Breast epithelium (tissue), 4 donors: ENCODE measurements at regions not wholly inside any gene's neighbourhood (a gene's known extent, or its start where the extent isn't known, plus 50 kb on each side); places are given as distances from the start of the nearest gene placed in this dataset.

ENCODE experiments used
- DNase-seq, 2 donors: peaks; one replicate each; pipeline ENCODE4 v3.0.0-alpha.2; 2019; ENCODE audit warnings: low spot score in 2 of 2
- H3K27ac ChIP-seq, 2 donors: fragments of 200-600 bp; sonication (generic) in 1 of 2; one replicate each; pipeline ENCODE4 v1.5.1; 2016 to 2019; ENCODE audit warnings: mild to moderate bottlenecking in 1 of 2
- H3K27me3 ChIP-seq, 2 donors: fragments of 200-600 bp; sonication (generic) in 1 of 2; one replicate each; pipeline versions ENCODE4 v1.5.1 to v1.6.0; 2017 to 2019; ENCODE audit warnings: control low read depth in 1 of 2, mild to moderate bottlenecking in 1 of 2
- H3K36me3 ChIP-seq: fragments of 200-600 bp; one replicate; pipeline ENCODE4 v1.5.1; 2019
- H3K4me1 ChIP-seq, 2 donors: fragments of 200-600 bp; sonication (generic); one replicate each; pipeline ENCODE4 v1.5.1; 2016 to 2019; ENCODE audit warnings: control low read depth in 1 of 2
- H3K4me3 ChIP-seq, 3 donors: fragments of 200-600 bp; sonication (generic); 1 replicate in 2 of 3; 2 replicates in 1 of 3; pipeline ENCODE4 v1.5.1; 2016 to 2019; ENCODE audit warnings: mild to moderate bottlenecking in 3 of 3, moderate library complexity in 2 of 3
- H3K9me3 ChIP-seq, 2 donors: fragments of 200-600 bp; sonication (generic) in 1 of 2; one replicate each; pipeline ENCODE4 v1.5.1; 2016 to 2019; ENCODE audit warnings: control low read depth in 1 of 2
- POLR2A ChIP-seq: fragments of 450-650 bp; IDR thresholded peaks from one replicate; pipeline ENCODE4 v1.6.1; 2016; ENCODE audit warnings: antibody characterized with exemption, mild to moderate bottlenecking, moderate library complexity
- POLR2AphosphoS5 ChIP-seq, 3 donors: sonication (generic); formaldehyde crosslinking; IDR thresholded peaks; one replicate each; pipeline ENCODE4 v1.6.1; 2017; ENCODE audit warnings: antibody characterized with exemption in 3 of 3
- intact Hi-C: fragments of 100-400 bp; cut with DNase I; formaldehyde crosslinking; loops from one replicate; pipeline ENCODE4 v1.15.1; 2023; ENCODE audit warnings: low total_unique reads
- TF ChIP-seq, protein P1 (sequence below), 3 donors: fragments of 450-650 bp; IDR thresholded peaks; one replicate each; pipeline ENCODE4 v1.5.1; 2016 to 2017; ENCODE audit warnings: antibody characterized with exemption in 3 of 3, mild to moderate bottlenecking in 3 of 3, moderate library complexity in 3 of 3

DNA sequence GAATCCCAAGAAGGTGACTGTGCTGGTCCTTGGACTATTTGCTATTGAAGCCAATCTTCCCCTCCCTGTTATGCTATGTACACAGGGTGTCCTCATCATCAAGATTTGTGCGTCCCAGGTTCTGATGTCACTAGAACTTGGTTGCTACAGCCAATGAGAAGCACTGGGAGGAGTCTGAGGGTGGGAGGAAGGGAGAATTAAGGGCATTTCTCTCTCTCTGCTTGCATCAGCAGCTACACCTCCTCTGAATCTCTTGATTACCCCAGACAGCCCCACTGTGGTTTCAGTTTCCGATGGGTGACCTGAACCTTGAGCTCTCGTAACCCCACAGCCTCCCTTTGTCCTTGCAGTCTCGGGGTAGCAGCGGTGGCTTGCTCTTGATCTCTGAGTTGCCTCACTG lies 212.4 kb upstream of the SESN3 start:
- H3K27ac ChIP-seq: no peak overlapping the region
- H3K36me3 ChIP-seq: no peaks in the 10 kb centered on the region
- no peak for TF ChIP-seq POLR2AphosphoS5 (IDR thresholded peaks at IDR 0.05)
- TF ChIP-seq POLR2A: no peak
- TF ChIP-seq, protein P1, sequence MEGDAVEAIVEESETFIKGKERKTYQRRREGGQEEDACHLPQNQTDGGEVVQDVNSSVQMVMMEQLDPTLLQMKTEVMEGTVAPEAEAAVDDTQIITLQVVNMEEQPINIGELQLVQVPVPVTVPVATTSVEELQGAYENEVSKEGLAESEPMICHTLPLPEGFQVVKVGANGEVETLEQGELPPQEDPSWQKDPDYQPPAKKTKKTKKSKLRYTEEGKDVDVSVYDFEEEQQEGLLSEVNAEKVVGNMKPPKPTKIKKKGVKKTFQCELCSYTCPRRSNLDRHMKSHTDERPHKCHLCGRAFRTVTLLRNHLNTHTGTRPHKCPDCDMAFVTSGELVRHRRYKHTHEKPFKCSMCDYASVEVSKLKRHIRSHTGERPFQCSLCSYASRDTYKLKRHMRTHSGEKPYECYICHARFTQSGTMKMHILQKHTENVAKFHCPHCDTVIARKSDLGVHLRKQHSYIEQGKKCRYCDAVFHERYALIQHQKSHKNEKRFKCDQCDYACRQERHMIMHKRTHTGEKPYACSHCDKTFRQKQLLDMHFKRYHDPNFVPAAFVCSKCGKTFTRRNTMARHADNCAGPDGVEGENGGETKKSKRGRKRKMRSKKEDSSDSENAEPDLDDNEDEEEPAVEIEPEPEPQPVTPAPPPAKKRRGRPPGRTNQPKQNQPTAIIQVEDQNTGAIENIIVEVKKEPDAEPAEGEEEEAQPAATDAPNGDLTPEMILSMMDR (IDR thresholded peaks at IDR 0.05): no peak
- no peaks in the 10 kb centered on the region for H3K9me3 ChIP-seq
- intact Hi-C loops: no loop called here
- H3K4me1 ChIP-seq: no peaks in the 10 kb centered on the region
- H3K4me3 ChIP-seq: no peak overlapping the region
- DNase-seq: no peak
- no peaks in the 10 kb centered on the region for H3K27me3 ChIP-seq

DNA sequence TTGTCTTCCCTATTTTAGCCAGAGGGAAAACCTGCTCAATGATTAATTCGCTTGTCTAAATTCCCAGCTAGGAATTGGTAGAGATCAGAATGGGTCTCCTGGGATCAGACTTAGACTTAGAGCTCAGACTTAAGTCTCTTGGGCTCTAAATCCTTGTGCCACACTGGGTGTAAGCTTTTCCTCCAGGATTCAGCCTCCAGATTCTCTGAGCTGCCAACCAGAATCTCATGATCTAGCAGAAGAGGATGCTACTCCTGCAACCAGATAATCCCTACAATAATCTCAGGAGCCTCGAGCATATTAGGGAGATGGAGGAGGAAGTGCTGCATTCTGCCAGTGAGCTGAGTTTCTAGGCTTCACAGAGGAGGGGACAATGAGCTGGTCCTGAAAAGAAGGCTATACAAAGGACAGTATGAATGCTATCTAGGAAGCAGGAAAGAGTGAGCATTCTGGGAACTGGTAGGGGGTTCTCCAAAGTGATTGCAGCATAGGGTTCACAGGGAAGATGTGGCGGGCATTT lies 211.6 kb upstream of the SESN3 start:
- Histone ChIP-seq H3K4me1 (no peaks in the 10 kb centered on the region), H3K36me3 (no peaks in the 10 kb centered on the region), H3K27ac (no peak overlapping the region), H3K9me3 (no peaks in the 10 kb centered on the region), H3K4me3 (no peak overlapping the region), H3K27me3 (no peaks in the 10 kb centered on the region)
- intact Hi-C loops: no loop called here
- no peak for DNase-seq
- TF ChIP-seq, protein P1 (IDR thresholded peaks at IDR 0.05): no peak
- no peak for TF ChIP-seq POLR2AphosphoS5 (IDR thresholded peaks at IDR 0.05)
- TF ChIP-seq POLR2A: no peak

GRCh38 chr11:95435628-95436353 lies 204.8 kb upstream of the SESN3 start:
- no peaks in the 10 kb centered on the region for H3K9me3 ChIP-seq
- TF ChIP-seq POLR2AphosphoS5 (IDR thresholded peaks at IDR 0.05) (no peak), POLR2A (no peak)
- TF ChIP-seq, protein P1 (IDR thresholded peaks at IDR 0.05): no peak
- intact Hi-C loops: no loop called here
- H3K4me1 ChIP-seq: no peaks in the 10 kb centered on the region
- no peak overlapping the region for H3K27ac ChIP-seq
- H3K4me3 ChIP-seq: no peak overlapping the region
- no peaks in the 10 kb centered on the region for H3K27me3 ChIP-seq
- DNase-seq: no peak
- H3K36me3 ChIP-seq: no peaks in the 10 kb centered on the region

DNA sequence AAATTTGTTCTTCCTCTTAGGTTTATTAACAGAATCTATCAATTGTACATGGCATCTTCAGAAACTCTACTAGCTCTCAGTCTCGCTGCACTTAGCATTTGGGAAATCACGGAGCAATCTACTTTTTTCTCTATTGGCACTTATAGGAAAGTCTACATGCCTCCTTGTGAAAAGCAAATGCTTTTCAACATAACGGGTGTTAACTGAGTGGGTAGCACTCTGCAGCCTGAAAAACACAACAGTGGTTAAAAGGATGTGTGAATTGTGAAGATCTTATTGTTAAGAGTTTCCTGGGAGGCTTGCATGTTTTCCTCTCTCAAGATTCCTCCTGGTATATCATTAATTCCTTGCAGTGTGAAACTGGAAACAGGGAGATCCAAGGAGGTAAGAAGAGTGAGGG lies 204.2 kb upstream of the SESN3 start:
- intact Hi-C loops: no loop called here
- Histone ChIP-seq H3K36me3 (no peaks in the 10 kb centered on the region), H3K4me1 (no peaks in the 10 kb centered on the region), H3K27me3 (no peaks in the 10 kb centered on the region), H3K4me3 (no peak overlapping the region), H3K27ac (no peak overlapping the region), H3K9me3 (no peaks in the 10 kb centered on the region)
- no peak for TF ChIP-seq POLR2AphosphoS5 (IDR thresholded peaks at IDR 0.05)
- TF ChIP-seq, protein P1 (IDR thresholded peaks at IDR 0.05): no peak
- no peak for TF ChIP-seq POLR2A
- no peak for DNase-seq

- Histone ChIP-seq H3K4me3 (no peak overlapping the region), H3K27me3 (no peaks in the 10 kb centered on the region), H3K4me1 (no peaks in the 10 kb centered on the region), H3K27ac (no peak overlapping the region), H3K9me3 (no peaks in the 10 kb centered on the region), H3K36me3 (no peaks in the 10 kb centered on the region)
- no peak for DNase-seq
- TF ChIP-seq POLR2AphosphoS5 (IDR thresholded peaks at IDR 0.05) (no peak), POLR2A (no peak)
- TF ChIP-seq, protein P1 (IDR thresholded peaks at IDR 0.05): no peak
- intact Hi-C loops: no loop called here
Measured at GRCh38 chr11:95434489-95435057, 203.6 kb upstream of the SESN3 start.
